NB4 (cell line): ENCODE measurements at regions not wholly inside any gene's neighbourhood (a gene's known extent, or its start where the extent isn't known, plus 50 kb on each side); places are given as distances from the start of the nearest gene placed in this dataset.
A peak's percentile ranks its signal among the peaks of the same experiment; 100 is the strongest.

Source experiments
- MAX ChIP-seq: IDR thresholded peaks from 2 replicates; pipeline ENCODE4 v1.6.1; 2011; ENCODE audit warnings: low read depth, low read length
- MYC ChIP-seq: IDR thresholded peaks from 2 replicates; pipeline ENCODE4 v1.6.1; 2011; ENCODE audit warnings: low read depth, low read length
- POLR2A ChIP-seq: IDR thresholded peaks from 2 replicates; pipeline ENCODE4 v1.6.1; 2011; ENCODE audit warnings: mild to moderate bottlenecking; ENCODE audit not compliant: insufficient read length; ENCODE audit errors: extremely low read depth
- TF ChIP-seq, protein P1 (sequence below): IDR thresholded peaks from one replicate; pipeline ENCODE4 v1.5.1; 2012; ENCODE audit warnings: low read depth, low read length

- TF ChIP-seq, protein P1, sequence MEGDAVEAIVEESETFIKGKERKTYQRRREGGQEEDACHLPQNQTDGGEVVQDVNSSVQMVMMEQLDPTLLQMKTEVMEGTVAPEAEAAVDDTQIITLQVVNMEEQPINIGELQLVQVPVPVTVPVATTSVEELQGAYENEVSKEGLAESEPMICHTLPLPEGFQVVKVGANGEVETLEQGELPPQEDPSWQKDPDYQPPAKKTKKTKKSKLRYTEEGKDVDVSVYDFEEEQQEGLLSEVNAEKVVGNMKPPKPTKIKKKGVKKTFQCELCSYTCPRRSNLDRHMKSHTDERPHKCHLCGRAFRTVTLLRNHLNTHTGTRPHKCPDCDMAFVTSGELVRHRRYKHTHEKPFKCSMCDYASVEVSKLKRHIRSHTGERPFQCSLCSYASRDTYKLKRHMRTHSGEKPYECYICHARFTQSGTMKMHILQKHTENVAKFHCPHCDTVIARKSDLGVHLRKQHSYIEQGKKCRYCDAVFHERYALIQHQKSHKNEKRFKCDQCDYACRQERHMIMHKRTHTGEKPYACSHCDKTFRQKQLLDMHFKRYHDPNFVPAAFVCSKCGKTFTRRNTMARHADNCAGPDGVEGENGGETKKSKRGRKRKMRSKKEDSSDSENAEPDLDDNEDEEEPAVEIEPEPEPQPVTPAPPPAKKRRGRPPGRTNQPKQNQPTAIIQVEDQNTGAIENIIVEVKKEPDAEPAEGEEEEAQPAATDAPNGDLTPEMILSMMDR: peak; percentile 61
- TF ChIP-seq MAX: no peak
- no peak for TF ChIP-seq POLR2A
- no peak for TF ChIP-seq MYC
Measured at GRCh38 chr14:25400607-25401206, 350.8 kb upstream of the STXBP6 start.
